ENCODE measurements at regions not wholly inside any gene's neighbourhood (a gene's known extent, or its start where the extent isn't known, plus 50 kb on each side); places are given as distances from the start of the nearest gene placed in this dataset.

DNA sequence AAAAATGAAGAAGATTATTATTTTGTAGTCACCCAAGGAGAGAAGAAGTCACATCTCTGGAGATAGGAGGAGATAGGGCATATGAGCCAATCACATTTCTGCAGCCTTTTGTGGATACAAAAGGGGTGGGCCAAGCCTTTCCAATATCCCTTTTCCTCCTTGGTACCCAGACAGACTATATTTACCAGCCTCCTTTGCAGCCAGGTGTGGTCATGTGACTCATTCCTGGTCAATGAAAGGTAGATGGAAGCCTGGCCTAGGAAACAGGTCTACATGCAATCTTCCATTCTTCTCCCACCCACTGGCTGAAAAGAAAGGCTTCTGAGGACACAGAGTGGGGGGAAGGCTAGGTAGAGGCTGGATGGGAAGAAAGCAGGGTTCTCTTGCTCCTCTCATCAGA is 58.1 kb upstream of the ERG start:
- no peak for DNase-seq

GRCh38 chr21:38561205-38561604 is 62.9 kb upstream of the ERG start:
- DNase-seq: no peak

- DNase-seq: no peak
Measured at GRCh38 chr21:38561613-38562581, 63.6 kb upstream of the ERG start.

DNA sequence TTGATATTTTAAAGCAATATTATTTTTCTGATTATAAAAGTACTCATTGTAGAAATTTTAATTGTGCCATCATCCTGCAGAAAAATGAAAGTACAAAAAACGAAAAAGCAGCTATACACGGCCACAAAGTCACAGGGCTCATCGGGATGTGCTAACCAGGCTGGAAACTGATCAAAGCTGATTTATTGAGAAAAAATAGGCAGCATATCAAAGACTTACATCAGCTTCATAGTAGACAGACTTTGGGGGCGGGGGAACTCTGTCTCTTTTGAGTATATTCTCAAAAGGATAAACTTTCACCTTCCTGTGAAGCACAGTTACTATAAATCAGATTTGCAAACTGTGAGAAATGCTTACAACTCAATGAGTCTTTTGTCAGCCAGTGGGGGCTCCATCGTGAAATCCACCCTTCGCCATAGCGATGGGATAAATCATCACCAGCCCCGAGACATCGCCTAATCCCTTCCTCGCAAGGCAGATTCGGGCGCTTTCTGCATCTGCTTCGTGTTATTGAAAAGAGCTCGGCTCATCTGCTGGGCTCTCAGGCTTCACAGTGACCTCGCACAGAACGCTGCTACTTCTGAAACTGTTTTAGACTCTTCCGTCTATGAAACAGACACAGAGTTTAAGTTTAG is 69.2 kb upstream of the ERG start:
- DNase-seq: no peak

DNA sequence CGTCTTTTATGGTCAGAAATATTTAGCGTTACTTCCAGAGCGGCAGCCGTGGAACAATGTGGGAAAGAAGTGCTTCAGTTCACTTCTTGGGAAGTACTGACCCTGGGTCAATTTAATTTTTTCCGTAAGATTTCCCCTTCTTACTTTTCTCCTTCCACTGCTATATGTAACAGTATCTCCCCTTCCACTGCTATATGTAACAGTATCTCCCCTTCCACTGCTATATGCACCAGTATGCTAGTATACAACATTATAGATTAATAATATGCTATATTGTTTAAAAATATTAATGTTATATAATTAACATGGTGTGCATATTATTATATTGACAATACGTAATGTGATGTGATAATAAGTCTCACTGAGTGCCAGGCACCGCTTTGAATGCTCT is 69.7 kb upstream of the ERG start:
- no peak for DNase-seq

DNA sequence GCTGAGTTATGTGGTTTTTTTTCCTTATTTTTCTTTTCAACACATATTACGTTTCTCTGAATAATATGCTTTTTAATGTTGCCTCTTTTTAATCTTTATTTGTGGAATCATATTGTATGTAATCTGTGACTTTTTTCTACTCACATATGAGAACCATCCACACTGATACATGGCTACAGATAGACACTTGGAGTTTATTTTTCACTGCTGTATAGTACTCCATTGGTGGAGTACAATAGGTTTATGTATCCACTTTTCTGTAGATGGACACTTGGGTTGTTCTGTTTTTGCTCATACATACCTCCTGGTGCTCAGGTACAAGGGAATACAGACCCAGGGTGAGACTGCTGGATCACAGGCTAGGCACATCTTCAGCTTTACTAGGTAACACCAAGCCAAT is 71.5 kb upstream of the ERG start:
- DNase-seq: no peak

DNA sequence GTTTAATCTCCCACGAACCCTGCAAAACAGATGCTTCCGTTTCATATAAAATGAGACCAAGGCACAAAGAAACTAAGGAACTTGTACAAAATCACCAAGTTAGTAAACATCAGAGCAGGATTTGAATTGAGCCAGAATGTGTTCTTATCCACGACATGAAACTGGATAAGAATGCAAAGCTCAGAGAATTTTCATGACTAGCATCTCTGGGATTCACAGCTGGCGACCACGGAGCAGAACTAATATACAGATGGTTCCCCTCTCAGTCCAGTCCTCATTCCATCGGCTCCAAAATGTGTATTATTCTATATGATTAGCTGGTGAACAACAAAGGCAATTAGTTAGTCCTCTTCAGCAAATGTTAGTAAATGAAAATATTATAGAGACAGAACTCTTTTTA is 72.3 kb upstream of the ERG start:
- no peak for DNase-seq

DNA sequence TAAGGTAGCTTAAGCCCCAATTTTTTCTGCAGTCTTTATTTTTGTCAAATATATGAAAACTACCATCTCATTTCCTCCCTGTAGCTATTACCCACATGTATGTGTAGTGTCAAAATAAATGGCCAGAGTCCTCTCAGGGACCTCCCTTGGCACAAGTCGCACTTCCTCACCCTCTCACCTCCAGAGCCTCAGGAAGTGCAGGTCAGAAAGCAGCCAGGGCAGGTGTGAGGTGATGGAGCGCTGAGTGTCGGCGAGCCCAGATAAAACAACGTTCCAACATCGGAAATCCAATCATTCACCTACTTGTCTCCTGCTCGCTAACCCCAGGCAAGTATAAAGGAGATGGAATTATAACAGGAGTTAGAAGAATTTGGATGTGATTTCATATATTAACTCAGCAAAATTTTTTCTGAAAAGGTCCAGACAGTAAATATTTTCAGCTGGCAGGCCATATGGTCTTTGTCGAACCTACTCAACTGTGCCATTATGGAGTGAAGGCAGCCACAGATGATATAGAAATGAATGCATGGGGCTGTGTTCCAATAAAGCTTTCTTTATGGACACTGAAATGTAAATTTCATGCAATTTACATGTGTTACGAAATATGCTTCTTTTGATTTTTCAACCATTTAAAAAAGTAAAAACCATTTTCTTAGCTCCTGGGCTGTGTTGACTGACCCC is 76.8 kb upstream of the ERG start:
- no peak for DNase-seq

DNA sequence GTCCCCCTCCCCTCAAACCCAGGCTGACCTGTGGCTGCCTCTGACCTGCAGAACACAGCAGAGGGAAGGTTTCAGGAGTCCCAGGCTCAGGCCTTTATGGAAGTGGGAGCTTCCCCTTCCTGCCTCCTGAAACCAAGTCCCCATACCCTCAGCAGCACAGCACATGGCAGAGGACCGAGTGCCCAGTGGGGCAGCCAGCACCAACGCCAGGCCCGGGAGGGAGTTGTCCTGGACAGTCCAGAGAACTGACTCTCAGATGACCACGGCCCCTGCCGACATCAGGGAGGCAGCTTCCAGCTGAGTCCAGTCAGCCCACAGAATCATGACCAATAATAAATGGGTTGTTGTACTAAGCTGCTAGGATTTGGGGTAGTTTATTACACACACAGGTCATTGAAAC is 79.6 kb upstream of the ERG start:
- DNase-seq: no peak

GRCh38 chr21:38590449-38591217 is 92.4 kb upstream of the ERG start:
- no peak for DNase-seq

DNA sequence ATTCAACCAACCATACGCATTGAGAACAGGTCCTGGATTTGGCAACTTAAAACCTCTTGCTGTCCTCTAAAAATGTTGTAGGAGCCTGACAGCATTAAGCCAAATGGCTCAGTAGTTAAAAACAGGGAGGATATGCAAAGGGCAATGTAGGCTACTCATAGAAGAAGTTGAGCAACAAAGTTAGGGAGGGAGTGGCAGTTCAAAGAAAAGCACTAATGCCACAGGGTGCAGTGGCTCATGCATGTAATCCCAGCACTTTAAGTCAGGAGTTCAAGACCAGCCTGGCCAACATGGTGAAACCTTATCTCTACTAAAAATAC is 92.9 kb upstream of the ERG start:
- DNase-seq: no peak

DNA sequence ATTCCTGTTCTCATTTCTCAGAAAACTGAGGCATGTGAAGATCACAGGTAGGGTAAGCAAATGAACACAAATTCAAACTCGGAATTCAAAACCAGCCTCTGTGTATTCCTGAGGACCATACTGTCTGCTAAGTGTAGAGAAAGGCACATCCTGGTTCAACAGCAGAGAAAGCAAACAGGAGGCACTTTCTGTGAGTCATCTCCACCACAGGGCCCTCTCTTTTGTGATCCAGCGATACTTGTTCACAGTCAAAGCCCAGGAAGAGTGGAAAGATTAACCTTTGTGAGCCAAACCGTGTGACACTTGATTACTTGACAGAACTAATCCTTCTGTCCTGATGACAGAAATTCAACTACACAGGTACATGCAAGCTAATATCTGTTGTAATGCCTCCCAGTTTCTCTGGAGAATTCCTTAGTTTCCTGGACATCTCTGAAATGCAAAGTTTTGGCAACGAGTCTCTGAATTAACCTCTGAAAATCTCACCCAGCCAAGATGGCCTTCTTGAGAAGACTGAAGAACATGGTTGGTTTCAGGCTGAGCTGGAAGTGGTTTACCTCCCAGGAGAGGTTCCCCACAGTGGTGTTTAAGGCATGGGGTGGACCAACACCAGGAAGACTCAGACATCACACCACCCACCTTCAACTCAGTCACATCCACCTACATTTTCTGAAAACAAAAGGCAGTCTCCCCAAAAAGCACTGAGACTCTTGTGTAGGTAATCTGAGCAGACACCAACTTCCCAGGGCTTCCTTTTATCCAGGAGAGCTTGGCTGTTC is 98.2 kb upstream of the ERG start:
- no peak for DNase-seq

- no peak for DNase-seq
Measured at GRCh38 chr21:38597421-38597820, 99.1 kb upstream of the ERG start.

DNA sequence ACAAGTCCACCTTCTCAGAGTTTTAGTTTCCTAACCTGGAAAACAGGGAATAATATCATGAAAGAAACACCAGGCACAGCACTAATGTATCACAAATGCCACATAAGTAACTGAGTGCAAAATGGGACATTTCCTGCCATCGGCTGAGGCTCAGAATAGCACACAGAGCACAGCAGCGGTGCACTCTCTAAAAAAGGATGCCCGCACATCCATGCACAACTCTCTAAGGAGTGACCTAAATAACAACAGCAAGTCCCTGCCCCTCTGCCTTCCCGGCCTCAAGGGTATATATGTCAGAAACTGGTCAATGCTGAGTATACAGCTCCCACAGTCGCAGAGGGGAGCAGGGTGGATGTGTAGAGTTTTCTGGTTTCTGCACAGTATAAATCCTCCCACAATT is 100.1 kb upstream of the ERG start:
- DNase-seq: no peak

GRCh38 chr21:38599381-38599975 is 101.2 kb upstream of the ERG start:
- DNase-seq: no peak

- no peak for DNase-seq
Measured at GRCh38 chr21:38600106-38600505, 101.8 kb upstream of the ERG start.

DNA sequence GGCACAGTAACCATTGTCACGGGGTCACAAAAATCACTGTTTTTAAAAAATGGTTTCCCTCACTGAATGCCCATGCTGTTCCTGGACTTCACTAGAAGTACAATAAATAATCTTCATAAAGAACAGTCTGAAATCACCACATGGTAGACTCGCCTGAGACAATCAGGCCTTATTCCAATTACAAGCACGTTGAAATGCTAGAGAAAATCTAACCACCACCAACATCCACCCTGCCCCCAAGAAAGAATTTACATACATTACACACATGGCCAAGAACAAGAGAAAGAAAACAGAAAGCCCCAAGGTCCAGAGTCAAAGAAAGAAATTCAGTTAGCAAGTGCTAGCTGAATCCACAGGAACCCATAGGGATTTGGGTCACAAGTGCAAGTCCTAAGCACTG is 107.0 kb upstream of the ERG start:
- no peak for DNase-seq

DNA sequence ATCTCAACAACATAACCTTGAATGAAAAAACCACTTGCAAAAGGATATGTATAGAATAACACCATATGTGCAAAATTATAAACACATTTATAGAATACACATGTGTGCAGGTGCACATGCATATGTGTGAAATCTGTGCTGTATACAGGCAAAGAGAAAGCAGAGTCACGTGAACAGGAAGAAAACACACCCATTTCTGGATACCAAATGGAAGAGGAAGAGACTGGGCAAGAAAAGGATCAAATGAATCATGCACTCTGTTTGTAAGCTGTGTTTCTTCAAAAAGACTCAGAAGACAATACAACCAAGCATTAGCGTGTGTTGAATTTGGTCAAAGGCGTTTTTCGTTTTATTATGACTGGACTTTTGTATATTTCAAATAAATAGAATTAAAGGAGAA is 111.3 kb upstream of the ERG start:
- no peak for DNase-seq

DNA sequence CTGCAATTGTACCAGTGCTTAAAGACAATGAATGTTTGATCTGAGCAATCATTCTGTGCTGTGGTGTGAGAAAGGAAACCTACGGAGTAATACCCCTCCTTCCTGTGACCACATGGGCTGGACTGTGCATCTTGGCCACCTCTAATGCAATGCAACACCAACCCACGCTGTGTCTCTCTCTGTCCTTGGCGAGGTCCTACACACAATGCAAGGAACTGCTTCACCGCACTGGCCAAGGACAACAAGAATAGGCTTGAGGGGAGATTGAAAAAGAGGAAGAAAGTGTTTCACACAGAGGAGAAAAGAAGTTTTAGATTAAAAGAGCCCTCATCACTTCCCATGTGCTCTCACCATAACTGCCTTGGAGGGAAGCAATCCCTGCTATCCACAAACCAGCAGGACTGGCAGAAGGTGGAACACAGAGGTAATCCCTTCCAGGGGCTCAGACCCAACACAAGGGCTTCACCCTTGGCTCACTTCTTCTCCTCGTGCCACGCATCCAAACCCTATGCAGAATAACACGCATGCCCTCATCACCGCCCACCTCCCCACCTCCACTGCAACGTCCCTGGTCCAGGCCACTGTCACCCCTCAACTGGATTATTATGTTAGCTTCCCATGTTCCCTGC is 112.5 kb upstream of the ERG start:
- no peak for DNase-seq

GRCh38 chr21:38611277-38611676 is 113.0 kb upstream of the ERG start:
- no peak for DNase-seq

GRCh38 chr21:38613686-38614085 is 115.4 kb upstream of the ERG start:
- no peak for DNase-seq

DNA sequence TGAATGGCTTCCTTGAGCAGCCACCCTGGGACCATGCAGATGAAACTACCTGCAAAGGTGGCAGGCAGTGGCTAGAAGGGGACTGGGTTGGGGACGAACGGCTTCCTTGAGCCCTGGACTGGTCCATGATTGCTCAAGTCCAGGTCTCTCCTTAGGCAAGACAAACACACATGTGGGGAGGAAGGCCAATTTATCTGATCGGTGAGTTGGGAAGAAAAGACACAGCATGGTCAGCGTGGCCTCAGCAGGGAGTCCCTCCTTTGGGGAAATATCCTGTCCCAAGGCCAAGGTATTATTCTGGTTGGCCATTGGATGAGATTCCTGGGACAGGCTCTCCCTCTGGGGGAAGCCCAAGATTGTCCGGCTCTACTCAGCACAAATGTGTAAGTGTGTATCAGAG is 116.3 kb upstream of the ERG start:
- DNase-seq: no peak

All from NCI-H2029 treated with DMSO at 0.1 percent for 48 hours (cell line).